ENCODE measurements at regions not wholly inside any gene's neighbourhood (a gene's known extent, or its start where the extent isn't known, plus 50 kb on each side); places are given as distances from the start of the nearest gene placed in this dataset.

DNA sequence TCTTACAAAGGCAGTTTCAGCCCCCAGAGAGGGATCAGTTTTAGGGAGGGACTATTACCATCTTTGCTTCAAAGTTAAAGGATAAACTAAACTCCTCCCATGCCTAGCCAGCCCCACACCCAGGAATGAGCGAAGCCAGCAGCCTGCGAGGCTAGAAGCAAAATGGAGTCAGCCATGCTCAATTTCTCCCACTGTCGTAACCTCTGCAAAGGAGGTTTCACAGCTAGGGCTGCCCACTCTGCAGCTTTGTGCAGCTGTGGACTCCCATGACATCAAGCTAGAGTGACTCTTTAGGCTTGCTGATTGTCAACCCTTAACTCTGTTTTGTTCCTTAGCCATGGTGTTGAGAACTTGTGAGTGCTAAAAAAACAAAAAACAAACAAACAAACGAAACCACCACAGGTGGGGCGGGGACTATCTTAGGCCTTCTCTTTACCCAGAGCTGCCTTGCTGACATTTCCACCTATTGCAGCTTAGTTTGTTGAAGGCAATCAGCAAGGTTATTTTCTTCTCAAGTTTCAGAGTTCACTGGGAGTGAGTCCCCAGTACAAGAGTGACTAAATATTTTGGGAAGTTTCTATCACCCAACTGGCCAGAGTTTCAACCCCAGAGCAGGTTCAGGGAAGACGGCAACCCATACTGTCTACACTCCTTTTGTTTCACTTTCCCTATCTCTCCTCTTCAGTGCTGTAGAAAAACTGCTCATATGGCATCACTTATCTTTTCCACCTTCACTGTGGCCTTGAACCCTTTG, 592.1 kb downstream of the XIRP2 start:
- TF ChIP-seq, protein P1, sequence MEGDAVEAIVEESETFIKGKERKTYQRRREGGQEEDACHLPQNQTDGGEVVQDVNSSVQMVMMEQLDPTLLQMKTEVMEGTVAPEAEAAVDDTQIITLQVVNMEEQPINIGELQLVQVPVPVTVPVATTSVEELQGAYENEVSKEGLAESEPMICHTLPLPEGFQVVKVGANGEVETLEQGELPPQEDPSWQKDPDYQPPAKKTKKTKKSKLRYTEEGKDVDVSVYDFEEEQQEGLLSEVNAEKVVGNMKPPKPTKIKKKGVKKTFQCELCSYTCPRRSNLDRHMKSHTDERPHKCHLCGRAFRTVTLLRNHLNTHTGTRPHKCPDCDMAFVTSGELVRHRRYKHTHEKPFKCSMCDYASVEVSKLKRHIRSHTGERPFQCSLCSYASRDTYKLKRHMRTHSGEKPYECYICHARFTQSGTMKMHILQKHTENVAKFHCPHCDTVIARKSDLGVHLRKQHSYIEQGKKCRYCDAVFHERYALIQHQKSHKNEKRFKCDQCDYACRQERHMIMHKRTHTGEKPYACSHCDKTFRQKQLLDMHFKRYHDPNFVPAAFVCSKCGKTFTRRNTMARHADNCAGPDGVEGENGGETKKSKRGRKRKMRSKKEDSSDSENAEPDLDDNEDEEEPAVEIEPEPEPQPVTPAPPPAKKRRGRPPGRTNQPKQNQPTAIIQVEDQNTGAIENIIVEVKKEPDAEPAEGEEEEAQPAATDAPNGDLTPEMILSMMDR (IDR thresholded peaks at IDR 0.05), result no peak

DNA sequence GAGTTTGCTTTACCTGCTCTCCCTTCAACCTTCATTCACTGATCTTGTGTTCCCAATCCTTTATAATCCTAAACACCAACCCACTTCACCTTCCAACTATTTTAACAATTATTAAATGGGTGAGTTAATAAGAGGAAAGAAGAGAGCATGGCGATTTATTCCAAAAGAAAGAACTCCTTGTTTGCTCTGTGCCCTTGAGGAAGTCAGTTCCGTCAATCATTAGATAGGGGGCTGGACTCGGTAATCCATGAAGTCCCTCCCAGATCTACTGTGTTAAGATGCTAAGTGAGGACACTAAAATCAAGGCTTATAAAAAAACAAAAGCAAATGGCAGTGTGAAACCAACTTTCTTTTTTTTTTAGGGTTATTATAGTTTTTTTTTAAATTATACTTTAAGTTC, 589.9 kb downstream of the XIRP2 start:
- TF ChIP-seq, protein P1 (IDR thresholded peaks at IDR 0.05), result no peak

DNA sequence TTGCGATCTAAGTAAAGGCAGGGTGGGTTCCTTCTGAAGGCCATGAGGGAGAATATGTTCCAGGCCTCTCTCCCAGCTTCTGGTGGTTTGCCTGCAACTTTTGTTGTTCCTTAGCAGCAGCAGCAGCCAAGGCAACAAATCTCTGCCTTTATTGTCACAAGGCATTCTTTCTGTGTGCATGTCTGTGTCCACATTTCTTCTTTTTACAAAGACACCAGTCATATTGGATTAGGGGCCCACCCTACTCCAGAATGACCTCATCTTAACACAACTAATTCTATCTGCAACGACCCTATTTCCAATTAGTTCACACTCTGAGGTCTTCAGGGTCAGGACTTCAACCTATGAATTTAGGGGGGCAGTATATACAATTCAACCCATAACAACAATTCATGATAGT, 587.5 kb downstream of the XIRP2 start:
- TF ChIP-seq, protein P1 (IDR thresholded peaks at IDR 0.05), result no peak

DNA sequence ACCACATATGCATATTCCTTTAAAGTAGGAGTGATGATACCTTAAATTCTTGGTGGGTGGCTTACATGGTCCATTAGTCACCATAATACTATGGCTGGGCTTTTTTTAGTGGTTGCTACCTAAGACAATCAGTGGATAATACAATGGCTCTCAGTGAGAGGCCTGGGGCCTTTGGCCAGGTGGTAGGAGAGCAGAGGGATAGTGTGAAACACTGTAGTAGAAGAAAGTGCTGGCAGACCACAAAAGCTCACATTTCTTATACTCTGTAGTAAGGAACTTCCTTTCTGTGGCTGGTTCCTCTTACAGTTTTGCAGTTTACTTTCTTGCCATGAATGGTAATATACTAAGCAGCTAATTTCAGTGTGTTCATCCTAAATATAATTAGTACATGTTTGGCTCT, 583.5 kb downstream of the XIRP2 start:
- TF ChIP-seq, protein P1 (IDR thresholded peaks at IDR 0.05), result no peak

DNA sequence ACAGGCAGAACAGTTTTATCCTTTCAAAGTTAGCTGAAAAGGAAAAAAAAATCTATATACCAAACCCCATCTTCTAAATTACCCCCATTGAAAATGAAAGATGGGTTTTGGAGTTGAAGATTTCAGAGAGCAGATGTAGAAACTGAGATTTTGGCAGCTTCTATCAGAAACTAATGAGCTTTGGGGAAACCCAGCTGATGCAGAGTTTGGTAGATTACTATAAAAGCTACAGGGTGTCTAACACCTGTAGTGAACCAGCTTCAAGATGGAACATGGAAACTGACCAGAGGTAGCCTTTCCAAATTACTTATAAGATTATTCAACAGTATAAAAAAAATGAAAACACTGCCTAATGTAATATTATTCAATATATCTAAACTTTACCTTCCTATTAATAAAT, 583.1 kb downstream of the XIRP2 start:
- TF ChIP-seq, protein P1 (IDR thresholded peaks at IDR 0.05), result no peak

DNA sequence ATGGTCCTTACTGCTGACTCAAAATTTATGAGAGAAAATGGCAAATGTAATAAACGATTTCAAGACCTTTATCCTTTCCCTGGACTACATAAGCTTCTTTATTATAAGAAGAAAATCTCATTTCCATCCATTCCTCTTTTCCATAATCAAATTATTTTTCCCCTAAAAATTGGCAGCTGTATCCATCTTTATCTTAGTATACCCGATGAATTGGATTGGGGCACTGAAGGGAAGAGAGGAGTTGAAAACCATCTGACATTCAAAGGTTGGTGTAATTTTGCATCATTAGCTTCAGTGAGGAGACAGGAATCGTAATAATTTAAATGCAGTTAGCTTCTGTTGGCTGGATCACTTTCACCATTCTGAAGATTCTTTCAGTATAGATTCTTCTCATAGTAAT, 574.1 kb downstream of the XIRP2 start:
- TF ChIP-seq, protein P1 (IDR thresholded peaks at IDR 0.05), result no peak

DNA sequence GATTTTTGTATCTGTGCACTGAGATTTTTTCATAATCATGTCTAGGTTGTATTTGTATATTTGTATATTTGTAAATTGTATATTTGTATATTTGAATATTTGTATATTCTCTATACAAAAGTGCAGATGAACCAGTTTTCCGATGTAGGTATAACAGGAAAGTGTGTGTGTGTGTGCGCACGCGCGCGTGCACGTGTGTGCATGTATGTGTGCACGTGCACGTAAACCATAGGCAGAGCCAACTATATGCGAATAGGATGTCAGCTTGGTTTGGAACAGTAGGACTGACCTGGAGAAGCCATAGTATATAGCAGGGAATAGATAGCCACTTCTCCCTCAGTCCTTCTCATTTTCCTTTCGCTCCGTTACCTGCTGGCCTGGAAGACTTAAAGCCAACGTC, 565.8 kb downstream of the XIRP2 start:
- TF ChIP-seq, protein P1 (IDR thresholded peaks at IDR 0.05), result no peak
